GM12878 (cell line): ENCODE measurements at regions not wholly inside any gene's neighbourhood (a gene's known extent, or its start where the extent isn't known, plus 50 kb on each side); places are given as distances from the start of the nearest gene placed in this dataset.

Source experiments
- ATF7 ChIP-seq: fragments of 450-650 bp; IDR thresholded peaks from 2 replicates; pipeline ENCODE4 v1.6.1; 2016; ENCODE audit warnings: low read depth, mild to moderate bottlenecking
- BRCA1 ChIP-seq: IDR thresholded peaks from 2 replicates; pipeline ENCODE4 v1.6.1; 2011; ENCODE audit warnings: low read depth, low read length, improper control_type of control experiment
- CBX3 ChIP-seq: fragments of 200-600 bp; sonication (generic); IDR thresholded peaks from 2 replicates; pipeline ENCODE4 v1.6.1; 2016; ENCODE audit warnings: low read depth, borderline replicate concordance
- CHD4 ChIP-seq: fragments of 200-600 bp; sonication (generic); IDR thresholded peaks from 2 replicates; pipeline ENCODE4 v1.6.1; 2016; ENCODE audit warnings: mild to moderate bottlenecking
- DPF2 ChIP-seq: fragments of 450-650 bp; IDR thresholded peaks from 2 replicates; pipeline ENCODE4 v1.6.1; 2017; ENCODE audit warnings: mild to moderate bottlenecking
- EGR1 ChIP-seq, 2 experiments: IDR thresholded peaks; 1 replicate in 1 of 2; 2 replicates in 1 of 2; pipeline ENCODE4 v1.6.1; 2011 to 2012; ENCODE audit warnings: low read depth in 2 of 2, low read length in 2 of 2, borderline replicate concordance in 1 of 2, mild to moderate bottlenecking in 1 of 2, moderate library complexity in 1 of 2
- HDGF ChIP-seq: fragments of 450-650 bp; IDR thresholded peaks from 2 replicates; pipeline ENCODE4 v1.6.1; 2016; ENCODE audit warnings: antibody characterized with exemption
- IKZF1 ChIP-seq: fragments of 450-650 bp; conservative IDR thresholded peaks from 2 replicates; pipeline ENCODE4 v1.6.1; 2017; ENCODE audit warnings: antibody characterized with exemption, mild to moderate bottlenecking
- LARP7 ChIP-seq: fragments of 450-650 bp; IDR thresholded peaks from 2 replicates; pipeline ENCODE4 v1.6.1; 2017; ENCODE audit warnings: mild to moderate bottlenecking
- MEF2A ChIP-seq: IDR thresholded peaks from 2 replicates; pipeline ENCODE4 v1.6.1; 2011; ENCODE audit warnings: low read depth, mild to moderate bottlenecking, low read length, moderate library complexity; ENCODE audit not compliant: insufficient read depth
- MTA3 ChIP-seq: IDR thresholded peaks from 2 replicates; pipeline ENCODE4 v1.6.1; 2012; ENCODE audit warnings: low read length, inconsistent platforms, borderline replicate concordance
- NR2C1 ChIP-seq: fragments of 450-650 bp; IDR thresholded peaks from 2 replicates; pipeline ENCODE4 v1.6.1; 2017; ENCODE audit warnings: antibody characterized with exemption, mild to moderate bottlenecking, moderate library complexity
- NR2C2 ChIP-seq: IDR thresholded peaks from 2 replicates; pipeline ENCODE4 v1.6.1; 2011; ENCODE audit warnings: borderline replicate concordance, low read depth; ENCODE audit not compliant: control insufficient read depth, insufficient read length
- SMAD5 ChIP-seq: IDR thresholded peaks from 2 replicates; pipeline ENCODE4 v1.6.1; 2016; ENCODE audit warnings: antibody characterized with exemption, low read depth
- STAT1 ChIP-seq: fragments of 450-650 bp; conservative IDR thresholded peaks from 2 replicates; pipeline ENCODE4 v1.6.1; 2014; ENCODE audit warnings: antibody characterized with exemption, mild to moderate bottlenecking
- TCF12 ChIP-seq: IDR thresholded peaks from 2 replicates; pipeline ENCODE4 v1.6.1; 2011; ENCODE audit warnings: low read depth, mild to moderate bottlenecking, low read length
- TCF3 ChIP-seq: IDR thresholded peaks from 2 replicates; pipeline ENCODE4 v1.6.1; 2012; ENCODE audit warnings: low read depth, mild to moderate bottlenecking, low read length, borderline replicate concordance; ENCODE audit not compliant: insufficient read depth
- TCF7 ChIP-seq: IDR thresholded peaks from 2 replicates; pipeline ENCODE4 v1.6.1; 2014; ENCODE audit warnings: antibody characterized with exemption, borderline replicate concordance
- TF ChIP-seq, protein P1 (sequence below): IDR thresholded peaks from 2 replicates; pipeline ENCODE4 v1.6.1; 2011; ENCODE audit warnings: borderline replicate concordance, low read depth, mild to moderate bottlenecking, moderate library complexity, mixed read lengths, low read length; ENCODE audit not compliant: insufficient read depth; ENCODE audit errors: extremely low read length
- TF ChIP-seq, protein P2 (sequence below): IDR thresholded peaks from 2 replicates; pipeline ENCODE4 v1.6.1; 2011; ENCODE audit warnings: mild to moderate bottlenecking, low read depth, low read length, moderate library complexity; ENCODE audit not compliant: insufficient replicate concordance
- TF ChIP-seq, protein P3 (sequence below): IDR thresholded peaks from 2 replicates; pipeline ENCODE4 v1.6.1; 2012; ENCODE audit warnings: low read depth, low read length, improper control_type of control experiment
- TF ChIP-seq, protein P4 (sequence below): fragments of 450-650 bp; conservative IDR thresholded peaks from 2 replicates; pipeline ENCODE4 v1.6.1; 2017; ENCODE audit warnings: mild to moderate bottlenecking, moderate library complexity
- TF ChIP-seq, protein P5 (sequence below): IDR thresholded peaks from 2 replicates; pipeline ENCODE4 v1.6.1; 2011; ENCODE audit warnings: low read depth, low read length, improper control_type of control experiment, borderline replicate concordance
- TF ChIP-seq, protein P6 (sequence below): fragments of 450-650 bp; IDR thresholded peaks from 2 replicates; pipeline ENCODE4 v1.6.1; 2017; ENCODE audit warnings: borderline replicate concordance

DNA sequence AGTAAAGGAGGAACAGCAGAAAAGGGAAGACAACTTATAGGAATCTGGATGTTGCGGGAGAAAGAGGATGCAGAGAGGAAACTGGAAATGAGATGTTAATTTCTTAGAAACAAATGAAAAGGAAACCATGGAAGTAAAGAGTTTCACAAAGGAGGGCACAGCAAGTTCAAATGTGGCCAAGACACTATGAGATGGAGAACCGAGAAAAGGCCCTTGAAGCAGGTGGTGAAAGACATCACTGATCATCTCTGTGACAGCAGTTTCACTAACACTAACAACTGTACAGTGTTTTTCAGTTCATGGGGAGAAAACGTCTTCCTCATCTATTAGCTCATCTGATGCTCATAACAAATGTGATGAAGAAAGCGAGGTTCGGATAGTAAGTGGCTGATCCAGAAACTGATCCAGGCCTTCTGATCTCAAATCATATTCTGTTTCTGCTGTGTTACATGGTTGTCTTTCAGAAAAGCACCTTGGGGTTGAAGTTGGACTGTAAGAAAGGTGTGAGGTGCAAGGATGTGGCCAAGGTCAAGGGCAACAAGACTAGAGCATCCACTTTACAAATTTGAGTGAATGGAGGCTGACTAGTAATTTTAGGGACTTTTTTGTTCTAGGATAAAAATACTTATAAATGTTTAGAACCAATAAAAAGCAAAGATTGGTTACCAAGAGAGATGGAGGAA is 492.1 kb upstream of the CADM1 start (continued):
- 0 out of 2 replicates have a peak, but pooled peaks have one; percentile 39 for TF ChIP-seq STAT1
- TF ChIP-seq CBX3, result no peak
- TF ChIP-seq CHD4, result no peak
- TF ChIP-seq TCF7, result no peak
- TF ChIP-seq NR2C1, result no peak
- TF ChIP-seq NR2C2, result no peak
- no peak for TF ChIP-seq LARP7
- peak; percentile 76 for TF ChIP-seq MTA3
- TF ChIP-seq BRCA1, result no peak
- peak; percentile 97 for TF ChIP-seq IKZF1
- TF ChIP-seq, protein P1, sequence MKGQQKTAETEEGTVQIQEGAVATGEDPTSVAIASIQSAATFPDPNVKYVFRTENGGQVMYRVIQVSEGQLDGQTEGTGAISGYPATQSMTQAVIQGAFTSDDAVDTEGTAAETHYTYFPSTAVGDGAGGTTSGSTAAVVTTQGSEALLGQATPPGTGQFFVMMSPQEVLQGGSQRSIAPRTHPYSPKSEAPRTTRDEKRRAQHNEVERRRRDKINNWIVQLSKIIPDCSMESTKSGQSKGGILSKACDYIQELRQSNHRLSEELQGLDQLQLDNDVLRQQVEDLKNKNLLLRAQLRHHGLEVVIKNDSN, result no peak
- TF ChIP-seq HDGF, result no peak
- TF ChIP-seq TCF3, result peak; percentile 88
- TF ChIP-seq DPF2, result peak; percentile 77
- TF ChIP-seq, protein P2, sequence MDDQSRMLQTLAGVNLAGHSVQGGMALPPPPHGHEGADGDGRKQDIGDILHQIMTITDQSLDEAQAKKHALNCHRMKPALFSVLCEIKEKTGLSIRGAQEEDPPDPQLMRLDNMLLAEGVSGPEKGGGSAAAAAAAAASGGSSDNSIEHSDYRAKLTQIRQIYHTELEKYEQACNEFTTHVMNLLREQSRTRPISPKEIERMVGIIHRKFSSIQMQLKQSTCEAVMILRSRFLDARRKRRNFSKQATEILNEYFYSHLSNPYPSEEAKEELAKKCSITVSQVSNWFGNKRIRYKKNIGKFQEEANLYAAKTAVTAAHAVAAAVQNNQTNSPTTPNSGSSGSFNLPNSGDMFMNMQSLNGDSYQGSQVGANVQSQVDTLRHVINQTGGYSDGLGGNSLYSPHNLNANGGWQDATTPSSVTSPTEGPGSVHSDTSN, result peak; percentile 28
- TF ChIP-seq, protein P3, sequence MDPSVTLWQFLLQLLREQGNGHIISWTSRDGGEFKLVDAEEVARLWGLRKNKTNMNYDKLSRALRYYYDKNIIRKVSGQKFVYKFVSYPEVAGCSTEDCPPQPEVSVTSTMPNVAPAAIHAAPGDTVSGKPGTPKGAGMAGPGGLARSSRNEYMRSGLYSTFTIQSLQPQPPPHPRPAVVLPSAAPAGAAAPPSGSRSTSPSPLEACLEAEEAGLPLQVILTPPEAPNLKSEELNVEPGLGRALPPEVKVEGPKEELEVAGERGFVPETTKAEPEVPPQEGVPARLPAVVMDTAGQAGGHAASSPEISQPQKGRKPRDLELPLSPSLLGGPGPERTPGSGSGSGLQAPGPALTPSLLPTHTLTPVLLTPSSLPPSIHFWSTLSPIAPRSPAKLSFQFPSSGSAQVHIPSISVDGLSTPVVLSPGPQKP, result no peak
- TF ChIP-seq, protein P4, sequence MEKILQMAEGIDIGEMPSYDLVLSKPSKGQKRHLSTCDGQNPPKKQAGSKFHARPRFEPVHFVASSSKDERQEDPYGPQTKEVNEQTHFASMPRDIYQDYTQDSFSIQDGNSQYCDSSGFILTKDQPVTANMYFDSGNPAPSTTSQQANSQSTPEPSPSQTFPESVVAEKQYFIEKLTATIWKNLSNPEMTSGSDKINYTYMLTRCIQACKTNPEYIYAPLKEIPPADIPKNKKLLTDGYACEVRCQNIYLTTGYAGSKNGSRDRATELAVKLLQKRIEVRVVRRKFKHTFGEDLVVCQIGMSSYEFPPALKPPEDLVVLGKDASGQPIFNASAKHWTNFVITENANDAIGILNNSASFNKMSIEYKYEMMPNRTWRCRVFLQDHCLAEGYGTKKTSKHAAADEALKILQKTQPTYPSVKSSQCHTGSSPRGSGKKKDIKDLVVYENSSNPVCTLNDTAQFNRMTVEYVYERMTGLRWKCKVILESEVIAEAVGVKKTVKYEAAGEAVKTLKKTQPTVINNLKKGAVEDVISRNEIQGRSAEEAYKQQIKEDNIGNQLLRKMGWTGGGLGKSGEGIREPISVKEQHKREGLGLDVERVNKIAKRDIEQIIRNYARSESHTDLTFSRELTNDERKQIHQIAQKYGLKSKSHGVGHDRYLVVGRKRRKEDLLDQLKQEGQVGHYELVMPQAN, result no peak
- peak; percentile 95 for TF ChIP-seq TCF12
- no peak for TF ChIP-seq SMAD5
- TF ChIP-seq, protein P5, sequence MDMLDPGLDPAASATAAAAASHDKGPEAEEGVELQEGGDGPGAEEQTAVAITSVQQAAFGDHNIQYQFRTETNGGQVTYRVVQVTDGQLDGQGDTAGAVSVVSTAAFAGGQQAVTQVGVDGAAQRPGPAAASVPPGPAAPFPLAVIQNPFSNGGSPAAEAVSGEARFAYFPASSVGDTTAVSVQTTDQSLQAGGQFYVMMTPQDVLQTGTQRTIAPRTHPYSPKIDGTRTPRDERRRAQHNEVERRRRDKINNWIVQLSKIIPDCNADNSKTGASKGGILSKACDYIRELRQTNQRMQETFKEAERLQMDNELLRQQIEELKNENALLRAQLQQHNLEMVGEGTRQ, result no peak
- TF ChIP-seq, protein P6, sequence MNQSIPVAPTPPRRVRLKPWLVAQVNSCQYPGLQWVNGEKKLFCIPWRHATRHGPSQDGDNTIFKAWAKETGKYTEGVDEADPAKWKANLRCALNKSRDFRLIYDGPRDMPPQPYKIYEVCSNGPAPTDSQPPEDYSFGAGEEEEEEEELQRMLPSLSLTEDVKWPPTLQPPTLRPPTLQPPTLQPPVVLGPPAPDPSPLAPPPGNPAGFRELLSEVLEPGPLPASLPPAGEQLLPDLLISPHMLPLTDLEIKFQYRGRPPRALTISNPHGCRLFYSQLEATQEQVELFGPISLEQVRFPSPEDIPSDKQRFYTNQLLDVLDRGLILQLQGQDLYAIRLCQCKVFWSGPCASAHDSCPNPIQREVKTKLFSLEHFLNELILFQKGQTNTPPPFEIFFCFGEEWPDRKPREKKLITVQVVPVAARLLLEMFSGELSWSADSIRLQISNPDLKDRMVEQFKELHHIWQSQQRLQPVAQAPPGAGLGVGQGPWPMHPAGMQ, result no peak
- no peak for TF ChIP-seq EGR1 (IDR thresholded peaks at IDR 0.05; ENCODE audit: borderline replicate concordance in 1 of 2, low read depth in 2 of 2, low read length in 2 of 2)
- peak; percentile 40; the same call in 1 of the 2 replicates for TF ChIP-seq MEF2A
- peak; percentile 91 for TF ChIP-seq ATF7
